NAMALWA (cell line): ENCODE measurements at regions not wholly inside any gene's neighbourhood (a gene's known extent, or its start where the extent isn't known, plus 50 kb on each side); places are given as distances from the start of the nearest gene placed in this dataset.
A peak's percentile ranks its signal among the peaks of the same experiment; 100 is the strongest.

Source experiments
- DNase-seq: peaks from one replicate; pipeline ENCODE4 v3.0.0-alpha.2; 2015; ENCODE audit warnings: low spot score

- DNase-seq: no peak
Measured at GRCh38 chr5:5588386-5588785, 165.9 kb downstream of the ICE1 start.

GRCh38 chr5:5587474-5587873 is 165.0 kb downstream of the ICE1 start:
- DNase-seq: no peak

GRCh38 chr5:5586721-5587120 is 164.2 kb downstream of the ICE1 start:
- DNase-seq: no peak

GRCh38 chr5:5585751-5586341 is 163.4 kb downstream of the ICE1 start:
- peak; percentile 12 for DNase-seq

GRCh38 chr5:5584751-5585150 is 162.3 kb downstream of the ICE1 start:
- DNase-seq: no peak

- no peak for DNase-seq
Measured at GRCh38 chr5:5584236-5584745, 161.8 kb downstream of the ICE1 start.

- no peak for DNase-seq
Measured at GRCh38 chr5:5583832-5584231, 161.4 kb downstream of the ICE1 start.

GRCh38 chr5:5583023-5583765 is 160.7 kb downstream of the ICE1 start:
- no peak for DNase-seq

GRCh38 chr5:5581080-5581479 is 158.6 kb downstream of the ICE1 start:
- no peak for DNase-seq

GRCh38 chr5:5576744-5577143 is 154.3 kb downstream of the ICE1 start:
- DNase-seq: no peak

GRCh38 chr5:5575461-5575860 is 153.0 kb downstream of the ICE1 start:
- DNase-seq: no peak

GRCh38 chr5:5573798-5574380 is 151.4 kb downstream of the ICE1 start:
- no peak for DNase-seq

- no peak for DNase-seq
Measured at GRCh38 chr5:5572976-5573797, 150.7 kb downstream of the ICE1 start.

- DNase-seq: no peak
Measured at GRCh38 chr5:5572010-5572865, 149.8 kb downstream of the ICE1 start.

GRCh38 chr5:5570646-5571045 is 148.2 kb downstream of the ICE1 start:
- DNase-seq: no peak

- no peak for DNase-seq
Measured at GRCh38 chr5:5564898-5565297, 142.4 kb downstream of the ICE1 start.

GRCh38 chr5:5560016-5560415 is 137.5 kb downstream of the ICE1 start:
- no peak for DNase-seq

GRCh38 chr5:5558638-5559527 is 136.4 kb downstream of the ICE1 start:
- no peak for DNase-seq

GRCh38 chr5:5558102-5558501 is 135.6 kb downstream of the ICE1 start:
- no peak for DNase-seq

GRCh38 chr5:5551499-5551898 is 129.0 kb downstream of the ICE1 start:
- DNase-seq: no peak
